Activated CD8-positive, alpha-beta memory T cell treated with anti-CD3 and anti-CD28 coated beads, Interleukin-2, amount 50 U/mL, for 1 hour (primary cell): ENCODE measurements at regions not wholly inside any gene's neighbourhood (a gene's known extent, or its start where the extent isn't known, plus 50 kb on each side); places are given as distances from the start of the nearest gene placed in this dataset.
"Not testable (repeated sequence)": the region's sequence is repeated elsewhere in the genome, so short reads cannot be mapped to it uniquely, and the experiment has no call there.

Experiments
- DNase-seq: peaks from one replicate; pipeline ENCODE4 v3.0.0-alpha.2; 2020; ENCODE audit errors: extremely low read depth

GRCh38 chr12:107494331-107494730 lies 191.3 kb upstream of the PWP1 start:
- no peak for DNase-seq

GRCh38 chr12:107495604-107496003 lies 190.0 kb upstream of the PWP1 start:
- no peak for DNase-seq

- no peak for DNase-seq
Measured at GRCh38 chr12:107497231-107497630, 188.4 kb upstream of the PWP1 start.

- no peak for DNase-seq
Measured at GRCh38 chr12:107500307-107500706, 185.3 kb upstream of the PWP1 start.

GRCh38 chr12:107501681-107502080 lies 183.9 kb upstream of the PWP1 start:
- no peak for DNase-seq

GRCh38 chr12:107503129-107503855 lies 182.3 kb upstream of the PWP1 start:
- no peak for DNase-seq

GRCh38 chr12:107503887-107504885 lies 181.4 kb upstream of the PWP1 start:
- no peak for DNase-seq

- no peak for DNase-seq
Measured at GRCh38 chr12:107509421-107509820, 176.2 kb upstream of the PWP1 start.

GRCh38 chr12:107510211-107510610 lies 175.4 kb upstream of the PWP1 start:
- no peak for DNase-seq

GRCh38 chr12:107511292-107511691 lies 174.3 kb upstream of the PWP1 start:
- DNase-seq, result no peak

GRCh38 chr12:107512391-107512790 lies 173.2 kb upstream of the PWP1 start:
- DNase-seq, result no peak

GRCh38 chr12:107513184-107513583 lies 172.4 kb upstream of the PWP1 start:
- DNase-seq, result no peak

- no peak for DNase-seq
Measured at GRCh38 chr12:107513636-107514400, 171.8 kb upstream of the PWP1 start.

GRCh38 chr12:107514887-107515445 lies 170.6 kb upstream of the PWP1 start:
- DNase-seq, result no peak

- no peak for DNase-seq
Measured at GRCh38 chr12:107515446-107515958, 170.1 kb upstream of the PWP1 start.

GRCh38 chr12:107517816-107518215 lies 167.8 kb upstream of the PWP1 start:
- DNase-seq, result not testable (repeated sequence)

- no peak for DNase-seq
Measured at GRCh38 chr12:107518868-107519267, 166.7 kb upstream of the PWP1 start.

GRCh38 chr12:107519906-107520859 lies 165.4 kb upstream of the PWP1 start:
- no peak for DNase-seq

GRCh38 chr12:107521826-107522355 lies 163.7 kb upstream of the PWP1 start:
- DNase-seq, result no peak
